EH (cell line): ENCODE measurements at regions not wholly inside any gene's neighbourhood (a gene's known extent, or its start where the extent isn't known, plus 50 kb on each side); places are given as distances from the start of the nearest gene placed in this dataset.
A peak's percentile ranks its signal among the peaks of the same experiment; 100 is the strongest.

Experiments used
- DNase-seq: peaks from one replicate; pipeline ENCODE4 v3.0.0-alpha.2; 2015; ENCODE audit warnings: low read depth

GRCh38 chr9:20197976-20198685 lies 409.3 kb upstream of the SLC24A2 start:
- DNase-seq, result peak; percentile 0

GRCh38 chr9:20191228-20191840 lies 402.5 kb upstream of the SLC24A2 start:
- no peak for DNase-seq

- no peak for DNase-seq
Observed at GRCh38 chr9:20189871-20190270, 401.0 kb upstream of the SLC24A2 start.

- DNase-seq, result no peak
Observed at GRCh38 chr9:20188616-20189369, 400.0 kb upstream of the SLC24A2 start.

GRCh38 chr9:20187318-20187717 lies 398.5 kb upstream of the SLC24A2 start:
- no peak for DNase-seq

- no peak for DNase-seq
Observed at GRCh38 chr9:20186823-20187222, 398.0 kb upstream of the SLC24A2 start.

- no peak for DNase-seq
Observed at GRCh38 chr9:20186231-20186630, 397.4 kb upstream of the SLC24A2 start.

- no peak for DNase-seq
Observed at GRCh38 chr9:20184541-20184940, 395.7 kb upstream of the SLC24A2 start.

GRCh38 chr9:20178679-20179078 lies 389.8 kb upstream of the SLC24A2 start:
- no peak for DNase-seq

GRCh38 chr9:20178197-20178596 lies 389.4 kb upstream of the SLC24A2 start:
- no peak for DNase-seq

GRCh38 chr9:20170122-20170521 lies 381.3 kb upstream of the SLC24A2 start:
- no peak for DNase-seq

GRCh38 chr9:20152151-20152725 lies 363.4 kb upstream of the SLC24A2 start:
- no peak for DNase-seq

- no peak for DNase-seq
Observed at GRCh38 chr9:20148416-20148815, 359.6 kb upstream of the SLC24A2 start.

- no peak for DNase-seq
Observed at GRCh38 chr9:20144197-20144596, 355.4 kb upstream of the SLC24A2 start.

- DNase-seq, result no peak
Observed at GRCh38 chr9:20139763-20140290, 351.0 kb upstream of the SLC24A2 start.

- DNase-seq, result no peak
Observed at GRCh38 chr9:20138841-20139240, 350.0 kb upstream of the SLC24A2 start.

- no peak for DNase-seq
Observed at GRCh38 chr9:20138116-20138515, 349.3 kb upstream of the SLC24A2 start.

- no peak for DNase-seq
Observed at GRCh38 chr9:20137425-20137824, 348.6 kb upstream of the SLC24A2 start.

GRCh38 chr9:20135119-20135697 lies 346.4 kb upstream of the SLC24A2 start:
- DNase-seq, result no peak

GRCh38 chr9:20125727-20126126 lies 336.9 kb upstream of the SLC24A2 start:
- DNase-seq, result no peak

- DNase-seq, result no peak
Observed at GRCh38 chr9:20119566-20119965, 330.7 kb upstream of the SLC24A2 start.

- DNase-seq, result no peak
Observed at GRCh38 chr9:20117986-20118385, 329.1 kb upstream of the SLC24A2 start.
